Cardiac muscle cell (in vitro differentiated cells and primary cell): ENCODE measurements at regions not wholly inside any gene's neighbourhood (a gene's known extent, or its start where the extent isn't known, plus 50 kb on each side); places are given as distances from the start of the nearest gene placed in this dataset.

Experiments
- DNase-seq, 2 donors: peaks; one replicate each; pipeline versions ENCODE4 v3.0.0 to v3.0.0-alpha.2; 2010 to 2017; ENCODE audit warnings: low read depth in 1 of 2, low spot score in 1 of 2
- H3K27ac ChIP-seq: fragments of 200-600 bp; sonication (generic); 2 replicates; pipeline ENCODE4 v1.5.1; 2016
- H3K27me3 ChIP-seq: fragments of 200-600 bp; sonication (generic); 2 replicates; pipeline ENCODE4 v1.6.0; 2016; ENCODE audit warnings: control low read depth
- H3K36me3 ChIP-seq: fragments of 200-600 bp; sonication (generic); 2 replicates; pipeline ENCODE4 v1.5.1; 2016; ENCODE audit warnings: control low read depth
- H3K4me1 ChIP-seq: fragments of 200-600 bp; sonication (generic); 2 replicates; pipeline ENCODE4 v1.8.1; 2017; ENCODE audit warnings: low read depth, mild to moderate bottlenecking, mixed run types
- H3K4me3 ChIP-seq: fragments of 200-600 bp; sonication (generic); 2 replicates; pipeline ENCODE4 v1.5.1; 2016; ENCODE audit warnings: mild to moderate bottlenecking
- H3K9me3 ChIP-seq: fragments of 200-600 bp; sonication (generic); 2 replicates; pipeline ENCODE4 v1.5.1; 2017; ENCODE audit warnings: low read depth, mild to moderate bottlenecking, control low read depth
- TF ChIP-seq, protein P1 (sequence below): IDR thresholded peaks from 2 replicates; pipeline ENCODE4 v1.5.1; 2012; ENCODE audit warnings: low read depth, mild to moderate bottlenecking, low read length

DNA sequence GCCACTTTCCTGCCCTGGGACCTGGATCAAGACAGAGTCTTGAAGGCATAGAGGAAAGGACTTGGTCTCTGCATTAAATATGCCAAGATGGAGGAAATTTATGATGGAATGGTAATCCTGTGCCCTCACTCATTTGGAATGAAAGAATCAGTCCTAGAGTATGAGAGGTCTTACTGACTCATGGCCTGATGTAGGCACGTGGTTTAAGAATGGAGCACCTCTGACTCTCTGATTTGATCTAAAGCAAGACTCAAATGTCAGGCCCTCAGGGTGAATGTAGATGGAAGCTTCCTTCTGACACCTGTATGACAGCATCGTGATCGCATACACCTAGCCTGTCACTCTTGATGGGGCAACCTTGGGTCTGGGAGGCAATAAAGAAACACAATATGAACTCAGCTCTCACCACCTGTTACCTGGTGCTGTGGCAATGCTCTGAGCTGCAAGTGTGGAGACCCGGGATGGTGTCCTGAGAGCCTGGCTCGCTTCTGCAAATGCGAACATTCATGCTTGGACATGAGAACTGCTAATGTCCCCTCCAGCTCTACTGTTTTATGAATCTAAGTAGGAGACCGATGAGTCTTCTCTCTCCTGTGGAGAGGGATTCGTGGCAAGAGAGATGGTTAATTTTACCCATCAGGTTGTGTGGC is 229.9 kb downstream of the ABCC12 start:
- Histone ChIP-seq H3K36me3 (no peaks in the 10 kb centered on the region), H3K4me1 (no peaks in the 10 kb centered on the region), H3K27ac (no peak overlapping the region), H3K9me3 (no peaks in the 10 kb centered on the region), H3K4me3 (no peak overlapping the region), H3K27me3 (no peaks in the 10 kb centered on the region)
- TF ChIP-seq, protein P1, sequence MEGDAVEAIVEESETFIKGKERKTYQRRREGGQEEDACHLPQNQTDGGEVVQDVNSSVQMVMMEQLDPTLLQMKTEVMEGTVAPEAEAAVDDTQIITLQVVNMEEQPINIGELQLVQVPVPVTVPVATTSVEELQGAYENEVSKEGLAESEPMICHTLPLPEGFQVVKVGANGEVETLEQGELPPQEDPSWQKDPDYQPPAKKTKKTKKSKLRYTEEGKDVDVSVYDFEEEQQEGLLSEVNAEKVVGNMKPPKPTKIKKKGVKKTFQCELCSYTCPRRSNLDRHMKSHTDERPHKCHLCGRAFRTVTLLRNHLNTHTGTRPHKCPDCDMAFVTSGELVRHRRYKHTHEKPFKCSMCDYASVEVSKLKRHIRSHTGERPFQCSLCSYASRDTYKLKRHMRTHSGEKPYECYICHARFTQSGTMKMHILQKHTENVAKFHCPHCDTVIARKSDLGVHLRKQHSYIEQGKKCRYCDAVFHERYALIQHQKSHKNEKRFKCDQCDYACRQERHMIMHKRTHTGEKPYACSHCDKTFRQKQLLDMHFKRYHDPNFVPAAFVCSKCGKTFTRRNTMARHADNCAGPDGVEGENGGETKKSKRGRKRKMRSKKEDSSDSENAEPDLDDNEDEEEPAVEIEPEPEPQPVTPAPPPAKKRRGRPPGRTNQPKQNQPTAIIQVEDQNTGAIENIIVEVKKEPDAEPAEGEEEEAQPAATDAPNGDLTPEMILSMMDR = no peak
- DNase-seq = no peak

DNA sequence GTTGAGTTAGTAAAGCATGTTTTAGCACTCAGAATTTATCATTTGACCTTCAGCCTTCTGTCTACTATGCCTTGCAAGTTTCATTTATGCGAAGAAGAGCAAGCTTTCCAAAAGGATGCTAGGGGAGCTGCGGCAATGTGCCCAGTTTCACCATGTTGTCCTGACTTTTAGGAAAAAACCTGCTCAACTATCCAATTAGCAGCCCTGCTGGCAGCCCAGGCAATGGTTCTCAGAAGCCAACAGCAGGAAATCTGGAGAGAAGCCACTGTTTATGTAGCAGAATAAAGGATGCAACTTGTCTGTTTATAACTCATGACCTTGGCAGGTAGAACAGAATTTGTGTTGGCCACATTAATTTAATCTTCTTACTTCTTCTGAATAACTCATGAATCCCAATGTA is 230.8 kb downstream of the ABCC12 start:
- Histone ChIP-seq H3K9me3 (no peaks in the 10 kb centered on the region), H3K4me1 (no peaks in the 10 kb centered on the region), H3K27me3 (no peaks in the 10 kb centered on the region), H3K4me3 (no peak overlapping the region), H3K27ac (no peak overlapping the region), H3K36me3 (no peaks in the 10 kb centered on the region)
- DNase-seq = no peak
- TF ChIP-seq, protein P1 = no peak

DNA sequence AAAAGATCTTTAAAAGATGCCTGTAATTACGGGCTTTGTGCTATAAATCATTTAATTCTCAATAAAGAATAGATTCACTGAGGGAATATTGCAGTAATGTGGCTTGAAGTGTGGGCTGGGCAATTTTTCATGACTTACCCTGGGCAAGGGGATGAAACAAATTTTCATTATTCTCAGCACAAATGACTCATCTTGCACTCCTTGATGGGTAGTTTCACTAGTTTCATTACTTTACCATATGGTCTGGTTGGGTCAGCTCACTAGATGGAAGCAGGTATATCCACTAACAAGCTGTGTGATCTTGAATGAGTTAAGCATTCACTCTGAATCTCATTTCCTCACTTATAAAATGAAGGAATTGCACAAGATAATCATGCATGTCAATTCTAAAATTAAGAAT is 234.3 kb downstream of the ABCC12 start:
- no peak for DNase-seq
- H3K27me3 ChIP-seq = no peaks in the 10 kb centered on the region

DNA sequence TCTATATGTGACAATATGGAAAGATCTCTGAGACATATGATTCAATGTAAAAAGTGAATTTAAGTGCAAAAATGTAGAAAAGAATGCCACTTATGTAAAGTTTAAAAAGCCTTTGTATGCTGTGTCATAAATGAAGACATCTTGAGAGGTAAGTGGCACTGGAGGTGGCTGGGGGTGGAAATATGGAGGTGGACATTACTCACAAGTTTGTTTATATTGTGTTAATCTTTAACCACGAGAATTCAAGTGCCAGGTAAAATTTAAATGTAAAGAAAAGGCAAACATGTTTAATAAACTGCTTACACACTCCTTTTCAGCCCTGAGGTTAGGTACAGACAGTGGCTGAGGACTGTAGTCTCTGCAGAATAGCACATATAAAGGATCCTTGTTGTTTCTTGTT is 235.1 kb downstream of the ABCC12 start:
- H3K4me3 ChIP-seq = no peak overlapping the region
- DNase-seq = no peak
- TF ChIP-seq, protein P1 = no peak
- H3K36me3 ChIP-seq = no peaks in the 10 kb centered on the region
- H3K27ac ChIP-seq = no peak overlapping the region
- no peaks in the 10 kb centered on the region for H3K9me3 ChIP-seq
- no peaks in the 10 kb centered on the region for H3K4me1 ChIP-seq
- no peaks in the 10 kb centered on the region for H3K27me3 ChIP-seq

More for the DNA sequence above, 234.3 kb downstream of the ABCC12 start:
- Histone ChIP-seq H3K9me3 (no peaks in the 10 kb centered on the region), H3K36me3 (no peaks in the 10 kb centered on the region), H3K27ac (no peak overlapping the region), H3K4me1 (no peaks in the 10 kb centered on the region), H3K4me3 (no peak overlapping the region)
- TF ChIP-seq, protein P1 = no peak

DNA sequence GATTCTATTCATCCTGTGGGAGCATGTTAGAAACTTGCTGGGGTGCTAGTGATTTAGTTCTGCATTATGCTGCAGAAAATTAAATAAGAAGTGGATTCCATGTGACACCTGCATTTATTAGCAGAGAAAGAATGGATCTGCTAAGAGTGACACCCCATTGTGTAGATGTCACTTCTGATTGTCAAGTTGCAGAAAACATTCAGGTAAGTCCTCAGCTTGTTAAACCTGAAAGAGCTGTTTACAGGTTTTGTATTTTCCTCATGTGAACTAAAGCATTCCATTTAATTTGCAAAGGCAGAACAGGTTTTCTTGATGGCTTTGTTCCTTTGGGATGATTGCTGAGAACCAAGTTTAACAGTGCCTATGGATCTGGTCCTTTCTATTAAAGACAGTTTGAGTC is 238.7 kb downstream of the ABCC12 start:
- Histone ChIP-seq H3K4me3 (no peak overlapping the region), H3K27ac (no peak overlapping the region), H3K9me3 (no peaks in the 10 kb centered on the region), H3K27me3 (no peaks in the 10 kb centered on the region), H3K4me1 (no peaks in the 10 kb centered on the region), H3K36me3 (no peaks in the 10 kb centered on the region)
- TF ChIP-seq, protein P1 = no peak
- DNase-seq = no peak

DNA sequence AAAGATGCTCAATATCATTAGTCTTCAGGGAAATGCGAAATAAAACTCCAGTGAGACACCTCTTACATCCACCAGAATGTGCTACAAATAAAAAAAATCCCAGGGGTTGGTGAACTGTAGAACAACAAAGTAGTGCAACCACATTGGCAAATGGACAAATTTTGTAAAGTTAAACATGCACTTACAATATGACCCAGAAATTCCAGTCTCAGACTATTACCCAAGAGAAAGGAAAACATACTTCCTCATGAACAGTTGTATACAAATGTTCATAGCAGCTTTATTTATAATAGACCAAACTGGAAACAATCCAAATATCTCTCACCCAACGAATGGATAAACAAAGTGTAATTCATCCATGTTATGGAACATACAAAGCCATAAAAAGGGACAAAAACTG is 239.5 kb downstream of the ABCC12 start:
- no peak for DNase-seq
- Histone ChIP-seq H3K9me3 (no peaks in the 10 kb centered on the region), H3K36me3 (no peaks in the 10 kb centered on the region), H3K27ac (no peak overlapping the region), H3K27me3 (no peaks in the 10 kb centered on the region), H3K4me1 (no peaks in the 10 kb centered on the region), H3K4me3 (no peak overlapping the region)
- TF ChIP-seq, protein P1 = no peak
